ENCODE measurements at regions not wholly inside any gene's neighbourhood (a gene's known extent, or its start where the extent isn't known, plus 50 kb on each side); places are given as distances from the start of the nearest gene placed in this dataset.
A peak's percentile ranks its signal among the peaks of the same experiment; 100 is the strongest.

GRCh38 chr4:41883988-41884734 is 51.1 kb upstream of the TMEM33 start:
- Histone ChIP-seq H3K9ac (ENCODE audit: low read length) (no peak overlapping the region), H3K4me2 (ENCODE audit: low read length) (no peak overlapping the region), H3K4me1 (ENCODE audit: control insufficient read depth in 1 of 2, insufficient read depth in 2 of 2, low read length in 2 of 2) (no peaks in the 10 kb centered on the region), H2AFZ (ENCODE audit: low read depth, low read length, poor library complexity, severe bottlenecking) (no peak overlapping the region), H3K27me3 (ENCODE audit: insufficient read depth, low read length) (no peaks in the 10 kb centered on the region), H3K79me2 (ENCODE audit: insufficient read depth, low read length) (no peaks in the 10 kb centered on the region), H3K9me3 (ENCODE audit: control insufficient read depth in 1 of 2, insufficient read depth in 1 of 2, low read depth in 1 of 2, low read length in 2 of 2) (no peaks in the 10 kb centered on the region), H3K27ac (ENCODE audit: low read depth, low read length) (no peak overlapping the region), H3K4me3 (replicated peaks in 1 of 2; ENCODE audit: low read depth in 1 of 2, low read length in 2 of 2) (no peak overlapping the region), H3K36me3 (ENCODE audit: control insufficient read depth in 1 of 2, insufficient read depth in 2 of 2, low read length in 2 of 2) (no peaks in the 10 kb centered on the region), H3K9me2 (ENCODE audit: insufficient read depth) (no peaks in the 10 kb centered on the region), H4K20me1 (ENCODE audit: insufficient read depth) (no peaks in the 10 kb centered on the region)
- BruUV-seq (replicated peaks), result no TSS peak
- CTCF ChIA-PET, result interaction anchor here (1.9 kb wide), 1 partner anchor 190 kb away, joined by 11 read pairs; no protein-coding TSS in a partner anchor
- RAD21 ChIA-PET (ENCODE audit: low non-redundant PET in 1 of 2, low total read pairs in 2 of 2, uncharacterized antibody in 2 of 2, unreplicated experiment in 2 of 2), result no interaction called here
- intact Hi-C loops (cut with micrococcal nuclease), result no loop called here
- peak; percentile 64 for ATAC-seq
- TF ChIP-seq POLR2A (IDR thresholded peaks at IDR 0.05; ENCODE audit: borderline replicate concordance, extremely low read depth, insufficient read depth, insufficient read length) (no peak), POLR2AphosphoS5 (IDR thresholded peaks at IDR 0.05; ENCODE audit: low read depth, low read length) (no peak), CTCF (IDR thresholded peaks at IDR 0.05 in 2 of 3, conservative IDR thresholded peaks at IDR 0.05 in 1 of 3; ENCODE audit: borderline replicate concordance in 1 of 3, insufficient read depth in 1 of 3, low read depth in 2 of 3, low read length in 2 of 3) (peak in 1 of 3 experiments; percentile 14; a peak in 1 of 6 replicates), SRF (IDR thresholded peaks at IDR 0.05; ENCODE audit: low read depth) (no peak)
- no peak for DNase-seq (ENCODE audit: low read depth, low spot score)
- POLR2A ChIA-PET, result no interaction called here

GRCh38 chr4:41882625-41883347 is 52.4 kb upstream of the TMEM33 start:
- BruUV-seq (replicated peaks), result no TSS peak
- RAD21 ChIA-PET (ENCODE audit: low non-redundant PET in 1 of 2, low total read pairs in 2 of 2, uncharacterized antibody in 2 of 2, unreplicated experiment in 2 of 2), result no interaction called here
- intact Hi-C loops (cut with micrococcal nuclease), result loop anchor here (1.0 kb wide), 1 partner anchor 189 kb away; no protein-coding TSS in a partner anchor
- Histone ChIP-seq H4K20me1 (ENCODE audit: insufficient read depth) (no peaks in the 10 kb centered on the region), H3K4me1 (ENCODE audit: control insufficient read depth in 1 of 2, insufficient read depth in 2 of 2, low read length in 2 of 2) (no peaks in the 10 kb centered on the region), H3K9ac (ENCODE audit: low read length) (no peak overlapping the region), H3K36me3 (ENCODE audit: control insufficient read depth in 1 of 2, insufficient read depth in 2 of 2, low read length in 2 of 2) (no peaks in the 10 kb centered on the region), H3K9me2 (ENCODE audit: insufficient read depth) (no peaks in the 10 kb centered on the region), H2AFZ (ENCODE audit: low read depth, low read length, poor library complexity, severe bottlenecking) (peak overlapping the region; percentile 95), H3K27ac (ENCODE audit: low read depth, low read length) (no peak overlapping the region), H3K4me3 (replicated peaks in 1 of 2; ENCODE audit: low read depth in 1 of 2, low read length in 2 of 2) (no peak overlapping the region), H3K79me2 (ENCODE audit: insufficient read depth, low read length) (no peaks in the 10 kb centered on the region), H3K4me2 (ENCODE audit: low read length) (no peak overlapping the region), H3K27me3 (ENCODE audit: insufficient read depth, low read length) (no peaks in the 10 kb centered on the region), H3K9me3 (ENCODE audit: control insufficient read depth in 1 of 2, insufficient read depth in 1 of 2, low read depth in 1 of 2, low read length in 2 of 2) (no peaks in the 10 kb centered on the region)
- DNase-seq (ENCODE audit: low read depth, low spot score), result no peak
- ATAC-seq, result peak; percentile 96
- CTCF ChIA-PET, result interaction anchor here (0.6 kb wide), 1 partner anchor 625 kb away, joined by 3 read pairs; no protein-coding TSS in a partner anchor
- POLR2A ChIA-PET, result no interaction called here
- TF ChIP-seq SIN3A (IDR thresholded peaks at IDR 0.05; ENCODE audit: low read depth) (no peak), ZNF274 (IDR thresholded peaks at IDR 0.05; ENCODE audit: low read depth, low read length) (no peak), EZH2 (IDR thresholded peaks at IDR 0.05) (no peak), POLR2AphosphoS5 (IDR thresholded peaks at IDR 0.05; ENCODE audit: low read depth, low read length) (no peak), CEBPB (IDR thresholded peaks at IDR 0.05; ENCODE audit: low read depth) (no peak), ZBTB33 (IDR thresholded peaks at IDR 0.05; ENCODE audit: extremely low read depth, insufficient replicate concordance, low read length) (no peak), ELF1 (IDR thresholded peaks at IDR 0.05; ENCODE audit: borderline replicate concordance, low read depth) (no peak), RAD21 (IDR thresholded peaks at IDR 0.05; ENCODE audit: low read depth) (peak; percentile 62), SRF (IDR thresholded peaks at IDR 0.05; ENCODE audit: low read depth) (no peak), CBX3 (IDR thresholded peaks at IDR 0.05; ENCODE audit: low read depth) (no peak), MAX (IDR thresholded peaks at IDR 0.05) (no peak), TCF7L2 (IDR thresholded peaks at IDR 0.05; ENCODE audit: borderline replicate concordance, extremely low read depth, insufficient read depth, insufficient read length) (no peak), SP1 (IDR thresholded peaks at IDR 0.05; ENCODE audit: low read depth) (no peak)

Data from HCT116 (cell line).